ENCODE measurements at regions not wholly inside any gene's neighbourhood (a gene's known extent, or its start where the extent isn't known, plus 50 kb on each side); places are given as distances from the start of the nearest gene placed in this dataset.

GRCh38 chr2:120566331-120567035, 169.2 kb upstream of the GLI2 start:
- TF ChIP-seq POLR2A (IDR thresholded peaks at IDR 0.05), result no peak
- no peak for TF ChIP-seq CTCF (IDR thresholded peaks at IDR 0.05)
- peaks cover 6 to 58% (median 26%) of the 10 kb centered on the region in 12 donors for H3K4me1 ChIP-seq

GRCh38 chr2:120567128-120567527, 168.5 kb upstream of the GLI2 start:
- DNase-seq (no peak), ATAC-seq (peak in 2 of 4 donors; percentile 1 to 4)
- H3K27me3 ChIP-seq, result no peaks in the 10 kb centered on the region
- intact Hi-C loops (cut with DNase I), result no loop called here
- TF ChIP-seq POLR2A (IDR thresholded peaks at IDR 0.05) (no peak), CTCF (IDR thresholded peaks at IDR 0.05) (no peak)
- peak overlapping the region; percentile 24 to 83 (median 68) for H3K27ac ChIP-seq
- no peaks in the 10 kb centered on the region for H3K36me3 ChIP-seq
- WGBS, 4 donors, result 71 to 92% (median 89%) methylated on average over 2 of the region's 2 CpGs
- H3K9me3 ChIP-seq, result no peaks in the 10 kb centered on the region
- H3K4me1 ChIP-seq, result peaks cover 6 to 58% (median 26%) of the 10 kb centered on the region in 12 donors
- peak overlapping the region in 3 of 12 donors; percentile 10 to 29 (median 29) for H3K4me3 ChIP-seq

More at GRCh38 chr2:120566331-120567035, 169.2 kb upstream of the GLI2 start:
- H3K4me3 ChIP-seq, result peak overlapping the region in 3 of 12 donors; percentile 10 to 29 (median 29)
- H3K36me3 ChIP-seq, result no peaks in the 10 kb centered on the region
- no peaks in the 10 kb centered on the region for H3K9me3 ChIP-seq
- peak overlapping the region; percentile 24 to 83 (median 74) for H3K27ac ChIP-seq
- ATAC-seq, result peak; percentile 93 to 94 (median 94)
- peak; percentile 83 to 93 (median 85) for DNase-seq
- WGBS, 4 donors, result 21 to 26% (median 24%) methylated on average over 21 of the region's 21 CpGs
- intact Hi-C loops (cut with DNase I), result no loop called here
- no peaks in the 10 kb centered on the region for H3K27me3 ChIP-seq

- TF ChIP-seq POLR2A (IDR thresholded peaks at IDR 0.05), result no peak
- TF ChIP-seq CTCF (IDR thresholded peaks at IDR 0.05), result no peak
- 74 to 85% (median 77%) methylated on average over 10 of the region's 10 CpGs for WGBS, 4 donors
- DNase-seq, result no peak
- intact Hi-C loops (cut with DNase I), result no loop called here
- Histone ChIP-seq H3K9me3 (no peaks in the 10 kb centered on the region), H3K27me3 (no peaks in the 10 kb centered on the region), H3K4me3 (no peak overlapping the region), H3K36me3 (no peaks in the 10 kb centered on the region), H3K4me1 (peaks cover 6 to 54% (median 26%) of the 10 kb centered on the region in 12 donors), H3K27ac (no peak overlapping the region)
- ATAC-seq, result no peak
Observed at GRCh38 chr2:120568089-120568974, 167.3 kb upstream of the GLI2 start.

GRCh38 chr2:120568975-120569268, 166.7 kb upstream of the GLI2 start:
- WGBS, 4 donors, result 72 to 80% (median 78%) methylated on average over 3 of the region's 3 CpGs
- intact Hi-C loops (cut with DNase I), result no loop called here
- TF ChIP-seq CTCF (IDR thresholded peaks at IDR 0.05), result no peak
- TF ChIP-seq POLR2A (IDR thresholded peaks at IDR 0.05), result no peak
- Histone ChIP-seq H3K27ac (no peak overlapping the region), H3K27me3 (no peaks in the 10 kb centered on the region), H3K4me3 (no peak overlapping the region), H3K4me1 (peaks cover 6 to 50% (median 26%) of the 10 kb centered on the region in 12 donors), H3K36me3 (no peaks in the 10 kb centered on the region), H3K9me3 (no peaks in the 10 kb centered on the region)
- no peak for DNase-seq
- no peak for ATAC-seq

All from heart left ventricle (tissue), 16 donors.